GM10847 (cell line): ENCODE measurements at regions not wholly inside any gene's neighbourhood (a gene's known extent, or its start where the extent isn't known, plus 50 kb on each side); places are given as distances from the start of the nearest gene placed in this dataset.

Experiments
- POLR2A ChIP-seq: IDR thresholded peaks from 2 replicates; pipeline ENCODE4 v1.6.1; 2011; ENCODE audit not compliant: insufficient read length; ENCODE audit errors: extremely low read depth

GRCh38 chr16:29139261-29139802, 154.5 kb downstream of the LAT start:
- TF ChIP-seq POLR2A: no peak

GRCh38 chr16:29126616-29127015, 141.8 kb downstream of the LAT start:
- TF ChIP-seq POLR2A: no peak

GRCh38 chr16:29126057-29126494, 141.2 kb downstream of the LAT start:
- no peak for TF ChIP-seq POLR2A

- no peak for TF ChIP-seq POLR2A
Measured at GRCh38 chr16:29124828-29125227, 140.0 kb downstream of the LAT start.

- TF ChIP-seq POLR2A: no peak
Measured at GRCh38 chr16:29117631-29118030, 132.8 kb downstream of the LAT start.

- TF ChIP-seq POLR2A: no peak
Measured at GRCh38 chr16:29116980-29117379, 132.1 kb downstream of the LAT start.

GRCh38 chr16:29114574-29114973, 129.7 kb downstream of the LAT start:
- no peak for TF ChIP-seq POLR2A

- no peak for TF ChIP-seq POLR2A
Measured at GRCh38 chr16:29112755-29113347, 128.0 kb downstream of the LAT start.

GRCh38 chr16:29111421-29111820, 126.6 kb downstream of the LAT start:
- no peak for TF ChIP-seq POLR2A

- TF ChIP-seq POLR2A: no peak
Measured at GRCh38 chr16:29107299-29107698, 122.4 kb downstream of the LAT start.

GRCh38 chr16:29074554-29075402, 89.9 kb downstream of the LAT start:
- peak; percentile 39 for TF ChIP-seq POLR2A
